Right forelimb (tissue), 1 donor: ENCODE measurements at regions not wholly inside any gene's neighbourhood (a gene's known extent, or its start where the extent isn't known, plus 50 kb on each side); places are given as distances from the start of the nearest gene placed in this dataset.

Source experiments
- DNase-seq: peaks from one replicate; pipeline ENCODE4 v3.0.0-alpha.2; 2018

- no peak for DNase-seq
These were observed 291.2 kb upstream of the MEOX2 start for GRCh38 chr7:15977663-15978062.

GRCh38 chr7:15972862-15973275, 286.4 kb upstream of the MEOX2 start:
- no peak for DNase-seq

- no peak for DNase-seq
These were observed 281.1 kb upstream of the MEOX2 start for GRCh38 chr7:15967551-15967950.

- no peak for DNase-seq
These were observed 280.6 kb upstream of the MEOX2 start for GRCh38 chr7:15967121-15967520.

GRCh38 chr7:15963206-15963605, 276.7 kb upstream of the MEOX2 start:
- DNase-seq: no peak

GRCh38 chr7:15954671-15955354, 268.3 kb upstream of the MEOX2 start:
- DNase-seq: no peak

GRCh38 chr7:15950299-15950698, 263.8 kb upstream of the MEOX2 start:
- DNase-seq: no peak

GRCh38 chr7:15947754-15948153, 261.3 kb upstream of the MEOX2 start:
- DNase-seq: no peak

- DNase-seq: no peak
These were observed 251.6 kb upstream of the MEOX2 start for GRCh38 chr7:15938115-15938514.

- DNase-seq: no peak
These were observed 251.1 kb upstream of the MEOX2 start for GRCh38 chr7:15937571-15937970.

GRCh38 chr7:15936991-15937390, 250.5 kb upstream of the MEOX2 start:
- DNase-seq: no peak

- no peak for DNase-seq
These were observed 245.8 kb upstream of the MEOX2 start for GRCh38 chr7:15932318-15932717.

- no peak for DNase-seq
These were observed 242.9 kb upstream of the MEOX2 start for GRCh38 chr7:15929411-15929810.

- DNase-seq: no peak
These were observed 239.1 kb upstream of the MEOX2 start for GRCh38 chr7:15925608-15926007.

GRCh38 chr7:15924910-15925309, 238.4 kb upstream of the MEOX2 start:
- no peak for DNase-seq

GRCh38 chr7:15922002-15922401, 235.5 kb upstream of the MEOX2 start:
- no peak for DNase-seq

- no peak for DNase-seq
These were observed 235.1 kb upstream of the MEOX2 start for GRCh38 chr7:15921576-15921975.

GRCh38 chr7:15920953-15921352, 234.5 kb upstream of the MEOX2 start:
- DNase-seq: no peak

- DNase-seq: no peak
These were observed 230.3 kb upstream of the MEOX2 start for GRCh38 chr7:15916681-15917380.

- DNase-seq: no peak
These were observed 229.3 kb upstream of the MEOX2 start for GRCh38 chr7:15915686-15916293.

GRCh38 chr7:15914611-15915010, 228.1 kb upstream of the MEOX2 start:
- DNase-seq: no peak

GRCh38 chr7:15906436-15906835, 220.0 kb upstream of the MEOX2 start:
- no peak for DNase-seq

- DNase-seq: no peak
These were observed 219.0 kb upstream of the MEOX2 start for GRCh38 chr7:15905251-15906040.
